HT1080 (cell line): ENCODE measurements at regions not wholly inside any gene's neighbourhood (a gene's known extent, or its start where the extent isn't known, plus 50 kb on each side); places are given as distances from the start of the nearest gene placed in this dataset.
A peak's percentile ranks its signal among the peaks of the same experiment; 100 is the strongest.

Experiments
- DNase-seq: peaks from one replicate; pipeline ENCODE4 v3.0.0-alpha.2; 2015; ENCODE audit warnings: low read depth

GRCh38 chr1:56191369-56191768 is 388.0 kb downstream of the PLPP3 start:
- no peak for DNase-seq

GRCh38 chr1:56190806-56191365 is 388.5 kb downstream of the PLPP3 start:
- no peak for DNase-seq

DNA sequence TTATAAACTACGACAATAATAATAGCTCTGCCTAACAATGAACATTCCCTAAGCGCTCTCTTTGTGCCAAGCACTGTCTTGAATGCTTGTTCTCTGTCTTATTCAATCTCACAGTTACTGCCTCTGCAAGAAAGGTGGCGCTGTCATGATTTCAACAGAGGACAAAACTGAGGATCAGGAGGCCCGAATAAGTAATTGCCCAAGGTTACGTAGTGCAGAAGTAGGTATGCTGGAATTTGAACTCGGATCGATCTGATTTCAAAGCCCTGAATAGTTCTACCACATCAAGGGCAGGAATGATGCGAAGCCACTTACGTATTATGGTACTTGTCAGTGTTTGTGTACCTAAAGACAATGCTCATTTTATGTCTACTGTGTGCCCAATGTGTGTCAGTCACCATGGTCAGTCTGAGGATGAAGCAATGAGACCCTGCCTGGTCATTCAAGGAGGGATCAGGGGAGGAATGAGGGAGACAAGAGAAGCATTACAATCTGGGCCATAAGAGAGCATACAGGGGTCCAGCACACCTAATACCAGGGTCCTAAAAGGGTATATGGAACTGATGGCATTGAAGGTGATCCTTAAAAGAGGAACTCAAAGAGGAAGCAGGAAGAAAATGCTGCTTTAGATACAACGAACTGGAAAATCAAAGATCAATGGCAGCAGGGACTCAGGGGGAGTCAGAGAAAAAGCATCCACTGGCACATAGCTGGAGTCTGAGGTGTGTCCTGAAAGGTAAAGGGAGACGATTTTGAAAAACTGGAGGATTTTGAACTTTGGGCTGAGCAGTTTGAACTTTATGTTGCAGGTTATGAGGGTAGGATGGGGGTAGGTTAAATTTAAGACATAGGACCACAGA is 389.2 kb downstream of the PLPP3 start:
- DNase-seq = no peak

DNA sequence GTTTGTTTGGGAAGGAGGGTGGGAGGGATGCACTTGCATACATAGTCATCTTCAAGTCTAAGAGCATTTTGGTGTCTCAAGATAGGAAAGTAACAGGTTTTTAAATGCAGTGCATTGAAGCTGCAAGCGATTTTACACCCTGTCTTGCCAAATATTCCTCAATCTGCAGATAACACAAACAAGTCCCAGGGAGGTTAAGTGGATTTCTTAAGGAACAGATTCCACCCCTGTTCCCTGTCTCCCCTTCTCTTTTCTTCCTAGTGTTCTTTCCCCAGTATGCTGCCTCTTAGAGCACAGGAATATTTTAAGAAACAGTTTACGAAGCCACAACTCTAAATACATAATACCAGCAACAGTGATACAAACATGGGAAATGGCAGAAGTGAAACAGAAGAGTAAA is 389.9 kb downstream of the PLPP3 start:
- no peak for DNase-seq

DNA sequence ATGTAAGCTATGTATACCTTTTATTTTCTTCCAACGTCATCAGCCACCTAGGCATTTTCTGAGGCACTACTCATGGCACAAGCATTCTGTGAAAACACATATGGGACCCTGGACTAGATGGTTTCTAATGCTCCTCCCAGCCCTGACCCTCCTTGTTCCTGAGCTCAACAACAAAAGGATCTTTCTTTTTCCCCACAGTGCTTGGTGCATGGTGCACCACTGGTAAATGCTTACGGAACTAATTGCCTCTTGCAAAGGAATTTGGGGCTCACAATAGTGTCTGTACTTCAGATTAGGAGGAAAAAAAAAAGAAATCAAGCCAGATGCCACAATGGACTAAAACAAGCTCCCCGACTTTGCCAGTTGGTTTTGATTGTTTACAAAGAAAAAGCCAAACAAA is 390.5 kb downstream of the PLPP3 start:
- DNase-seq = no peak

- DNase-seq = no peak
Measured at GRCh38 chr1:56188221-56188620, 391.1 kb downstream of the PLPP3 start.

- DNase-seq = no peak
Measured at GRCh38 chr1:56187405-56187804, 392.0 kb downstream of the PLPP3 start.

DNA sequence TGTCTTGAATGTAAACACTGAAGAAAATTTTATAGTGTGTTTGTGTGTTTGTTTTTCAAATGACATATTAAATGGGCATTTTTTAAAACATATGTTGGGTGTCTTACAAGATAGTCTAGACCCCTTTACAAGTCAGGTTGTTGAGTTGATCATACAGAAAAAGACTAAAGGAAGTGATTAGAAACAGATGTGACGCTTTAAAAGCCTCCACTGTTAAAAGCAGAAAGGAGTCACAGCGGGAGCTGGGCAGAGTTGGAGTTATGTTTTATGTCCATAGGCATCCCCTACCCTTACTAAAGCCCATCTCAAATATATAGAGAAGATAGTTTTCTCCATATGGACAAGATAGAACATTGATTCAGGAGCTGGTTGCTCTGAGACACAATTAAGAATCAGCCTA is 393.9 kb downstream of the PLPP3 start:
- no peak for DNase-seq

DNA sequence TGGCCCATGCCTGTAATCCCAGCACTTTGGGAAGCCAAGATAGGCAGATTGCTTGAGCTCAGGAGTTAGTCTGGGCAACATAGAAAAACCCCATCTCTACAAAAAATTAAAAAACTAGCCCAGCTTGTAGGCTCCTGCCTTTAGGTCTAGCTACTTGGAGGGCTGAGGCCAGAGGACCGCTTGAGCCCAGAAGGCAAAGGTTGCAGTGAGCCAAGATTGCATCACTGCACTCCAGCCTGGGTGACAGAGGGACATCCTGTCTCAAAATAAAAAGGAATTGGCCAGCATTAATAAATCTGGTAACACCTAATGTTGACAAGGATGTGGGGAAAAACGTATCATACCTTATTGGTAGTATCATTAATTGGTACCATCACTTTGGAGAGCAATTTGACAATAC is 396.2 kb downstream of the PLPP3 start:
- DNase-seq = no peak

DNA sequence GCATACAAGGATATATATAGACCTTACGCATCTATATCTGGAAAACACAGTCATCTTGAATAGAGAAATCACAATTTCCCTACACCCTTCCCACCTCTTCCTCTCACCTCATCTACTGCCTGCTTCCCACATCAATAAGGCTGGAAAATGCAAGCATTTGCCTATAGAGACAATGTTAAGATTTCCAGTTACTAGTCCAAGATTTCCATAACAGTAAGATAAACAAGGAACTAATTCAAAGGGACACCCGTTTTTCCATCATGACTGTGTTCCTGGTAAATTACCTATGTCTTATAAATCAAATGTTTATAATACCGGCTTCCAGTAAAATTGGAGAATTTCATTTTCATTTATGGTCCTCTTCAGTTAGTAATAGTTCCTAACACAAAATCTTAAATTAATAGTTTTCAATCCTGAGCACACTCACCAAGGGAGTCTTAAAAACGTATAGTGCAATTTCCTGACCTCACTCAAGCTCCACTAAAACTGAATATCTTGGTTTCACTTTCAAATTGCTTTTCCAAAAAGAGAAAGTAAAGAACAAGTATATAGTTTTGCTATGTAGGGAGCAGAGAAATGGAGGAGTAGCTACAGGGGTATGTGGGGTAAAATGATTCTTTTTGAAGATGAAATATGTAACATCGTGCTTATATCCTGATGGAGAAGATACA is 398.7 kb downstream of the PLPP3 start:
- DNase-seq = peak; percentile 25

DNA sequence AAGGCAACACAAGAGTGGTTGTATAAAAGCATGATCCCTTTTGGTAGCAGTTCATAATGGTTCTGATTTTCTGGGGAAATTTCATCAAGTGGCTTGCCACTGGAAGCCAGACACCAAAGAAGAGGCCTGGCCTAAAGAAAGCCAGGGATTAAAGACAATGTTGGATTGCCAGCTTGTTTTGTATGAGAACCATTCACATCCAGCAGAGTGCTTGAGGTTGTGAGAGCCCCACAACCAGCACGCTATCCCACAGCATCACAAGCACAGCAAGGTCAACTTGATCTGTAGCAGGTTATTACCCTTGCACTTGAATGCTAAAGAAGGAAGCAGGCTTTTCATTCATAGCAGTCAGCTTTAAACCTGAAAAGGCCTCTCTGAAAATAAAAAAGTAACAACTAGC is 399.8 kb downstream of the PLPP3 start:
- no peak for DNase-seq

DNA sequence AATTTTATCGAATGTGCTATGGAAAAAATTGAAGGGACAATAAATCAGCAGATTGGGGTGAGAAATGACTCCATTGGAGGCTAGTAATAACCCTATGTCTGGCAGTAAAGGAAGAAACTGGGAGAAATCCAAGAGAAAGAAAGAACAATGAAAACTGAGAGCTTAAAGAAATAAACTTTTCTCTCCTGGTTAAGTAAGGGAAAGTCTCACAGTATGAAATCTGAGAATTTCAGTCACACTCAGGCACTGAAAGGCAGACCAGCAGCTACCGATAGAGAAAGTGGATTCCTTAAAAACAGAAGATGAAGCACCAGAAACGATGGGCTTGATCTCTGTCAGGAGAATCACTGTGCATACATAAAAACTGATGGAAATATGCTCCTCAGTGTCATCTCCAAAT is 404.2 kb downstream of the PLPP3 start:
- no peak for DNase-seq

- DNase-seq = no peak
Measured at GRCh38 chr1:56174176-56174885, 405.0 kb downstream of the PLPP3 start.

- no peak for DNase-seq
Measured at GRCh38 chr1:56173736-56174135, 405.6 kb downstream of the PLPP3 start.

DNA sequence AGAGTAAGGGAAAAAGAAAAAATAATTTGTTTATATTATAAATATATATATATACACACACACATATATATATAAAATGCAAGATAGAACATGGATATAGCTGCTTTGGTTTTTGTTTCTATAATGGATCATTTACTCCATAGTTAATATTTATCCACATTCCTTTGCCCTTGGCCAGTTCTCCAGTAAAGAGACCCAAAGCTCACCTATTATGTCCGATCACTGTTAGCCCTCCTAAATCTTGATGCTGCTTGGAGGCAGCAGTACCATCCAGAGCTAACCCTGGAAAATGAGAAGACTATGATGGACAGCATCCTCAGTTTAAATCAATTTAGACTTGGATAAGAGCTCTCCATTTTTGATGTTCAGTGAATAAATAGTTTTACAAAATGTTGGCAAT is 407.7 kb downstream of the PLPP3 start:
- no peak for DNase-seq

GRCh38 chr1:56170784-56171320 is 408.5 kb downstream of the PLPP3 start:
- DNase-seq = no peak

DNA sequence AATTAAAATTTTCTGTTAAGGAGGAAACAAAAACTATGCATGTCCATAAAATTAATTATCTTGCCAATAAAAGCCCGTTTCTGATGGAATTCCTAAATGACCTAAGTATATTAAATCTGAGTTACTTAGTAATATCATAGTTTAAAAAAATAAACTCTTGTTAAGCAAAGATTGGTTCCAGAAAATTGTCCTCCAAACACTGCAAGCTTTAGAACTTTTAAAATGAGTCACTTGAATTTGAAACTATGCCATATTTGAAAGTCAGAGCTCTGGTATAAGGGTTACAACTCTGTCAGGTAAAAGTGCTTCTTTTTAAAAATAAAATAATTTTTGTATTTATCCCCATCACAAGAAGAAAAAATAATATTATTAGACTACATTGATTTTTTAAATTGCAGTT is 409.5 kb downstream of the PLPP3 start:
- no peak for DNase-seq

DNA sequence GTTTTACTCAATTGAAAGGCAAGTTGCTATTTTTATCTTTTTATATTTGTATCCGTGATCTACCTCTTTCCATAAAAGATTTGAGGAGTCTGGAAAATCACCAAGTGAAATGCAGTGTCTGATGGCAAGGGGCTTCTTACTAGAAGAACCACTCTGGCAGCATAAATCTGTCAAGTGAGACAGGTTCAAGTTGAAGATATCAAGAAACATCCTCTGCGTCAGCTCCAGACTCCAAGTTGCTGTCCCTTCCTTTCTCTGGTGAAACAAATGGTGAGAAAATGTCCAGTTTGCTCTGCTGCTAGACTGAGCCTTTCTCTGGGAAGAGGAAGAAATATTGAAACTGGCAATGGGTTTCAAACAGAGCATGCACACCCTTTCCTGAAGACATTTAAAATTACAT is 411.2 kb downstream of the PLPP3 start:
- no peak for DNase-seq

DNA sequence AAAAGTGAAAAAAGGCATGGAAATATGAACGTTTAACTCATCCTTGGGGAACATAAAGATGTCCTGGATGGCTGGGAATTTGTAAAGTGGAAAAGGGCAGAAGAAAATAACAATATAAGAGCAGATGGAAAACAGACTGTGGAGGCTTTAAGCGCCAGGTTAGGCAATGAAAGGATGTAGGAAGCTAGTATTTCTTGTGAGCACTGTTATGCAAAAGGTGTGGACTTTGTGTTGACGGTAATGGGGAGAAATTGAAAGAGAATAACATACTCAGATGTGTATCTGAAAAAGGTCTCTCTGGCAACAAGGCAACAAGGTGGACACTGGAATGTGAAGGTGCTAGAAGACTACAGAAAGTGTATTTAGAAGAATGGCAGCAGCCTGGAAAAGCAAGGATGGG is 411.8 kb downstream of the PLPP3 start:
- no peak for DNase-seq

DNA sequence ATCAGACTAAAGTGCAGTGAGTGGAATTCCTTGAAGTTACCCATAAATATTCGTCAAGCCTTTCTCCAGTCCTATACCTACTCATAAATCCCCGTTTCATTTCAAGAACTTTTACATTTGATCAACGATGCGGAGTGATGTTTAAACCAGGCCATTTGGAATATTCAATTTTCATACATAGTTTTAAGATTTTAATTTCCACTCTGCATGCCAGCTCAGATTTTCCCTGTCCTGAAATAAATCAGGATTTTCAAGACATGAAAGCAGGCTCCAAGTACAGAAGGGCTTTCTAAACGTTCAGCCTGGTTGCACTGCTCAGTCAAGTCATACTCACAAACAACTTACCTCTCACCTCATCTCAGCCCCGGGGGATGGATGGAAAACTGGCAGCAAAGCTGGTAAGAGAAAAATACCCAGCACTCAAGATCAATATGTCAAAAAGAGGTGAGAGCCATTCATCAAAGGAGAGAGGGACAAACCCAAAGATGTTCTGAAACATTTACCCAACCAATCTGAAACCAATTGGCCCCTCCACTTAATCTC is 418.5 kb downstream of the PLPP3 start:
- no peak for DNase-seq
